A172 (cell line): ENCODE measurements at regions not wholly inside any gene's neighbourhood (a gene's known extent, or its start where the extent isn't known, plus 50 kb on each side); places are given as distances from the start of the nearest gene placed in this dataset.

Source experiments
- DNase-seq: peaks from one replicate; pipeline ENCODE4 v3.0.0-alpha.2; 2015; ENCODE audit warnings: low spot score

DNA sequence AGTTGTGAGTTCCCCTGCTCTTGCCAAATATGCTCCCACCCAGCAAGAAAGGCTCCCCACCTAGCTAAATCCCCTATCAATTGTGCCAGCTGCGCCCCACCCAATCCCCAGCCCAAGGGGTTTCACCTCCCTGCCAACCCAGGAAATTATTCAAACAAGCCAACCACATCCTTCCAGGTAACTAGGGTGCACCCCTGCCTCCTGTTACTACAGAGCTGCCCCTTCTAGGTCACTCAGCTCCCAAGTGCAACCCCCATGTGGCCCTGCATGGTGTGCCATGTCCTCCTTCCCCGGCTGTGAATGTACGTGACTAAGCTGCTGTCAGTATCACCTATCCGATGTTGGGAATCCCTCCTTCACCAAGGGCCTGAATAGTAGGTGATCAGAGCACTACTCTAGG lies 91.2 kb upstream of the LDAH start:
- no peak for DNase-seq

DNA sequence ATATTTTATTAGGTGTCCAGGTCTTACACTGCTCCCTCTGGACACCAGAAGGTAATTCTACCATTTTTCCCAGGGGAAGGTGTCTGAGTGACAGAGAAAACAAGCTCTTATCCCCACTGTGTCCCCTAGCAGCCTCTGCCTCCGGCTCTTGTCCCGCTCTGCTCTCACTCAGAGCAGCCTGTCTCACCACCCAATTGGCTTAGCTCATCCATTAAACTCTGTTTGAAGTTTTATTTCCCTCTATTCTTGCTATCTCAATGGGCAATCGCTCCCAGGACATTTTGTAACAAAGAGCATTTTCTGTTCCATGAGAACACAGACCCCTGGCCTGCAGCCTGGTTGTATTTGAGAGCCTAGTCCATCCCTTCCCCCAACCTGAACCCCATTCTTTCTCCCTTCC lies 90.6 kb upstream of the LDAH start:
- no peak for DNase-seq

DNA sequence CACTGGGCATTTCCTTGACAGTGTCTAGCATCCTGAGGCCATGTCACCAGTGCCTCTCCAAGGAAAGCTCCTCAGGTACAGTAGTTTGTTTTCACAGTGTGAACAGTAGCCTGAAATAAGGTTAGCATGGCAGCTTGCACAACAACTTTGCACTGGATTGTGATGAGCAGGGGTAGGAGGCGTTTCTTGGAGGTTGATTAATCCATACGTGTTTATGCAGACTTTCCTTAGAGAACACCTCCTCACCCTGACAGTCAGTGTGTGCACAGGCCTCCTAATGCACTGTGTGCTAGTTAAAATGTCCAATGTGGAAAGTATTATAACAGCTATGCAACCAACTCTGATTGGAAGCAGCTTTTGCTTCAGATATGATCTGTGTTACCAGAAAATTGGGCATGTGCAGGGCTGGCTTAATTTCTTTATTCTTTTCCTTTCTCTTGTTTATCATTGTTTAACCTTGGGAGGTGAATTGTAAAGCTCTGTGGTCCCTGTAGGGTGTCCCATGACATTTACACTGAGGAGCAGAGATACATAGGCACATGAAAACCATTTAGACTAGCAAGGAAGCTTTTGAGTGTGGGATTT lies 77.2 kb upstream of the LDAH start:
- no peak for DNase-seq

DNA sequence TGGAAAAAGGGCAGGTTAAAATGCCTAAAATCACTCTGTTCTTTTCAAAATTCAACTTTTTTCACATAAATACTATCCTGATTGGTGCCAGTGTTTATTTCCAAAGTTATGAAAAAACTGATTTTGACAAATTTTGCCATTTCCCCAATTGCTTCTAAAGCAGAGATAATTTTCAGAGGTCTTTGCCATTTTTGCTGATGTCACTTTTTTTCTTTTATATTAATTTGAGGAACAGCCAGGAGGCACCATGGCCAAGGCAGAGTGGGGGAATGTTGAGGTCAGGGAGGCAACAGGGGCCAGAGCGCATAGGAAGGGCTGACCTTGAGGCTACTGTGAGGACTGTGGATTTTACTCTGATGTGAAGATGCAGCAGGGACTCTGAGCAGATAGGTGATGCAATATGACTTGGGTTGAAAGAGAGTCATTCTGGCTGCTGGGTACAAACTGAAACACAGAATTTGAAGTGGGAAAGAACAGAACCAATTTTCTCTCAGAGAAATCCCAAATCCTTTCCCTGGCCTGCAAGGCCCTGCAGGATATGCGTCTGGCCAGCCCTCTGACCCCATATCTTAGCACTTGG lies 75.1 kb upstream of the LDAH start:
- no peak for DNase-seq

DNA sequence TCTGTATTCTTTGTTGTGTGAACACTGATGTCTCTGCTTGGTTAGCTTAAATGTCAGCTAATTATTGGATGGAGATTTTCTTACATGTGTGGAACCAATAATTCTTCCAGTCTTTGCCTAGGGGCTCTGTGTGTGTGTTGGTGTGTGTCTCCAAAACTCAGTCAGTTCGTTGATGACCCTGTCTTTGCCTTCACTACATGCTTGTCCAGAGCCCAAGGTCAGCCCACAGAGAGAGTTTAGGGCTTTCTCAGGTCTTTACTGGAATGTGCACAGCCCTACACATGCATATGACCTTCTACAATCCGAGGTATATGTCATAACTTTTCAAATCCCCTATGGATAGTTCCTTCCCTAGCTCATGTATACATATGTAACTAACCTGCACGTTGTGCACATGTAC lies 74.1 kb upstream of the LDAH start:
- no peak for DNase-seq

DNA sequence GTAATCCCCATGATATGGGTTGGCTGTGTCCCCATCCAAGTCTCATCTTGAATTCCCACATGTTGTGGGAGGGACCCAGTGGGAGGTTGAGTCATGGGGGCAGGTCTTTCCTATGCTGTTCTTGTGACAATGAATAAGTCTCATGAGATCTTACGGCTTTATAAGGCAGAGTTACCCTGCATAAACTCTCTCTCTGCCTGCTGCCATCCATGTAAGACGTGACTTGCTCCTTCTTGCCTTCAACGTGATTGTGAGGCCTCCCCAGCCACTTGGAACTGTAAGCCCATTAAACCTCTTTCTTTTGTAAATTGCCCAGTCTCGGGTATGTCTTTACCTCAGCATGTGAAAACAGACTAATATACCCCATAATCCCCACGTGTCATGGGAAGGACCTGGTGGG lies 61.9 kb upstream of the LDAH start:
- no peak for DNase-seq

DNA sequence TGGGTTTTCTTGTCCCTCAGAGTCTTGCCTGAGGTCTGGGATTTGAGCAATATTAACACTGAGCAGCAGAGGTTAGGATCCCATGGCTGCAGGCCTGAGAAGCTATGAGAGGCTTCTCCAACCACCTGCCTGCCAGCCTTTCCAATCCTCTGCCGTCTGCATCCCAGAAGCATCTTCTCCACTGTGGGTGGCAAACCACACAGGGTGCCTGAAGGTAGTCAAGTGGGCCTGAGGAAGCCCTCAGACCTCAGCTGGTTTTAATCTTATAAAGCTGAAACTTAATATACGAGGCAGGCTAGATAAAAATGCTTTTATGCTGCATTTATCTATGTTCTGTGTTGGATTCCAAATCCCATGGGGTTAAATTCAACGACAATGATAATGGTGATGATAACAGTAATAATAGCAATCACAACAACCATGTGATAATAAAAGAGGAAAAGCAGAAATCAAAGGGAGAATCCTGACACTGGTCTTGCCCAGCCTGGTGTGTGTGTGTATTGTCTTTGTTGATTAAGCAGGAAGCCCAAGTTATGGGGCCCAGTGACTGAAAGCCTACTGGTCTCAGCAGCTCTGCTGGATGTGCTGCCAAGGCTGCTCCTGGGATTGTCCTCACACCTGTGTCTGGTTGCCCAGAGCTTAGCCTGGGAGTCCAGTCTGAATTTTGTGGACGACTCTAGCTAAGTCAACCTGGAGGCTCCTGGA lies 59.7 kb upstream of the LDAH start:
- no peak for DNase-seq

DNA sequence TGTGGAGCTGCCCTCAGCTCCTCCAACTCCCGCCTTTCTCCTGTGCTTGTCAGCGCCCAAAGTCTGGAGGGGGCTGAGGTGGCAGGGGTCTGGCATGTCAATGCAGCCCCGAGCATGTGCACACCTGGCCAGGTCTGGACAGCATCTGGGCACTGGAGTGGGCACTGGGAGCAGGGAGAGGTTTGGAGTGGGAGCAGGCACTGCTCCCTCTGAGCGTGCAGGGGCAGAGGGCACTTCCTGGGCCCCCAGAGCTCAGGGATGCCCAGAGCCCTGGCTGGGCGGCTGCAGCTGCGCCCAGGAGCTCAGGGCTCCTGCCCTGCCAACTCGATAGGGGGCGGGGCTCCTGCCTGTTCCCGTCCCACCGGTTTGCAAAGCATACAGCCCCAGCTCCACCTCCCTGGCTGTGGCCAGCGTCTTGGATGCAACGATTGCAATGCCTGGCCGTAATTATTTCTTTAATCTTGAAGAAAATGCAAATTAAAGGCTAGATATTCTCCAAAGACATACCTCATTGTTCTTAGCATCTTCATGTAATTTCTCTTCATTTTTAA lies 57.4 kb upstream of the LDAH start:
- DNase-seq: no peak

DNA sequence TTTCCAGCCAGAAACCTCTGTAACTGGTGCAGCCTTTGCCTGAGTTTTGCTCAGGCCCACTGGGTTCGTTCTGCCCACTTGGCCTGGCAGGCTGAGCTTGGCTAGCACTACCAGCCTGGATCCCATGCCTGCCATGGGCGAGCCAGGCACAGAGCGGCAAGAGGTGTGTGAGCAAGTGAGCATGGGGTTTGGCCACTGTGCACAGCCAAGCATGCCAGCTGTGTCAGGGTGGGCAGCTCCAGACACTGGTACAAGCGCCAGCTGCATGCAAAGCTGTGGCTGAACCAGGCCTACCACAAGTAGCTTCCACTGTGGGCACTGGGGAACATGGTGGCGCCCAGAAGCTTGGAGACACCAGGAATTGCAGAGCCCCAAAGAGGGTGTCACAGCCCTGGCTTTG lies 56.3 kb upstream of the LDAH start:
- no peak for DNase-seq

DNA sequence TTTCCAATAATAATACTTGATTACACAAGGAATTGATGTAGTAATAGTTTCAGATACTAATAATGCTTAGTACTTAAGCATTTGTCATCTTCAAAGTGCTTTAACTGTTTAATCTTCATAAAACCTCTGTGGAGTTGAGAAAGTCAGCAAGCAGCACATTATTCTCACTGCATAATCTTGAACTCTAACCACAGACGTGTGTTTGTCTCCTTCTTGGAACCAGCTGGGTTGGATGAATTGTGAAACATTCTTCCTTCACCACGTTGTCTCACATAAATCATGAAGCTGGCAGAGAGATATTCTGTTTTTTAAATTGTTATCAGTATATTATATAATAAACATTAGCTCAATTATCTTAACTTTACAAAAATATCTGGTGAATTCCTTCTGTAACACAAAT lies 55.1 kb upstream of the LDAH start:
- no peak for DNase-seq
